COR-L47 (cell line): ENCODE measurements at regions not wholly inside any gene's neighbourhood (a gene's known extent, or its start where the extent isn't known, plus 50 kb on each side); places are given as distances from the start of the nearest gene placed in this dataset.

Source experiments
- DNase-seq: peaks from one replicate; lab custom pipeline; 2025; lab: John Stamatoyannopoulos, UW

DNA sequence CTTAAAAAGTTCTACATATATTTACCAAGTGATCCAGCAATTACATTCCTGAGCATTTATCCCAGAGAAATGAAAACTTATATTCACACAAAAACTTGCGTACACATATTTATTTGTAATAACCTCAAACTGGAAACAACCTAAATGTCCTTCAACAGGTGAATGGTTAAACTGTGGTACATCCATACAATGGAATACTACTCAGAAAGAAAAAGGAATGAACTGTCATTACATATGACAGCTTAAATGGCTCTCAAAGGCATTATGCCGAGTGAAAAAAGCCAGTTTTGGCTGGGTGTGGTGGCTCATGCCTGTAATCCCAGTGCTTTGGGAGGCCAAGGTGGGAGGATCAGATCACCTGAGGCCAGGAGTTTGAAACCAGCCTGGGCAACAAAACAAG is 79.1 kb upstream of the DYNC1I2 start:
- no peak for DNase-seq

DNA sequence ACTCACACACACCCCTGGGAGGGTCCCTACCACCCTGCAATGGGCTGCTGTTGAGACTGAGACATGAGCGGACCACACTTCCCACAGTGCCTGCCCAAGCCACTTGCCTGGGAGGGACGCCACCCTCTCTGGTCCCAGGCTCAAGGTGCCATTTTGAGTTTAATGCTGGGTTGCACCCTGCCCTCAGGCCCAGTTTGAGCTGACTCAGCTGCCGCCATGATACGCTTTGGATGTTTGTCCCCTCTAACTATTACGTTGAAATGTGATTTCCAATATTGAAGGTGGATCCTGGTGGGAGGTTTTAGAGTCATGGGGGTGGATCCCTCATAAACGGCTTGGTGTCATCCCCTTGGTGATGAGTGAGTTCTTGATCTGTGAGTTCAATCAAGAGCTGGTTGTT is 76.4 kb upstream of the DYNC1I2 start:
- no peak for DNase-seq

DNA sequence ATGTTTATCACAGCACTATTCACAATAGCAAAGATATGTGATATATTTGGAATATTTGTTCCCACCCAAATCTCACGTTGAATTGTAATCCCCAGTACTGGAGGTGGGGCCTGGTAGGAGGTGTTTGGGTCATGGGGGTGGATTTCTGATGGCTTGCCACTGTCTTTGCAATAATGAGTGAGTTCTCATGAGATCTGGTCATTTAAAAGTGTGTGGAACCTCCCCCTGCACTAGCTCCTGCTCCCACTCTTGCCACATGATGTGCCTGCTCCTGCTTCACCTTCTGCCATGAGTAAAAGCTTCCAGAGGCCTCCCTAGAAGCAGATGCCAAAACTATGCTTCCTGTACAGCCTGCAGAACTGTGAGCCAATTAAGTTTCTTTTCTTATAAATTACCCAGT is 72.2 kb upstream of the DYNC1I2 start:
- no peak for DNase-seq

DNA sequence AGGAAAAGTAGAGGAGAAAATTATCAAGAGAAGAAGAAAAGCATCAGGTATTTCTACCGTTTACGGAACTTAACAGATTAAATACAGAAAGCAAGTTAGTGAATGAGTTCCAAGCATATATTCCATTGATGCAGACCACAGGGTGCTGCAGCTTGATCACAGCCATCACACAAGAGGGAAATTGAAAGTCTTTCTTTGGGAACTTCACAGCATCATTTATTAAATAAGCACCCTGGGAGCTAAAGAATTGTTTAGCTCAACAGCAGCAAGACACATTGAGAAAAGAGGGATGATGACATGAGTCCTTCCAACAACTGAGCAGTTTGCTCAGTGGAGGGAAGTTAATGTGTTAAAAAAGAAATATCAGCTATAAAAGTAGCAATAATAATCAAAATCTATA is 69.3 kb upstream of the DYNC1I2 start:
- DNase-seq = no peak

DNA sequence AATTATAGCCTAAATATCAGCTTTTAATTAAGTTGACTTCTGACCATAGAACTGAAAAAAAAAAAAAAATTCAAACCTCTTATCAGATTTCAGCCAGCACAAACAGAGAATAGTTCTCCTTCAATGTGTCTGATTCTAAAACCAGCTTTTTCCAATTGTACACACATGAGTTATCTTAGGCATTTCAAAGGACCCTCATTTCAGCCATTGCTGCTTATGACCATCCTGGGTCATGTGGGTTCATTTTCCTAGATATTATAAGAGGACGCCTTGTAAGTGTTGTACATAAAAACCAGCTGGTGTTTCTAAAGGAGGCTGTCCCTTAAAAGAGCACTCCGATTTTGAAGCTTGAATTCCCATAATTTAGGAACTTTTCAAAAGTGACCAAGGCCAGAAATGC is 62.3 kb upstream of the DYNC1I2 start:
- DNase-seq = no peak

DNA sequence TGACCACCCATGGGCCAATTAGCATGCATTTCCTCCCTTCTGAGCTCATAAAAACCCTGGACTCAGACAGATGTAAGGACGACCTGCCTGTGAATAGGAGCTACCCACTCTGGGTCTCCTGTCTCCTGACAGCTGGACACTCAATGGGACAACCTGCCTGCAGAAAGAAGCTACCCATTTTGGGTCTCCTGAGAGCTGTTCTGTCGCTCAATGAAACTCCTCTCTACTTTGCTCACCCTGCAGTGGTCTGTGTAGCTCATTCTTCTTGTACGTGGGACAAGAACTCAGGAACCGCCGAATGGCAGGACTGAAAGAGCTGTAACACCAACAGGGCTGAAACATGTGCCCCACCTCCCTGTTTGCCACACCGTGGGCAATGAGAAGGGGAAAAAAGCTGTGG is 60.3 kb upstream of the DYNC1I2 start:
- no peak for DNase-seq

DNA sequence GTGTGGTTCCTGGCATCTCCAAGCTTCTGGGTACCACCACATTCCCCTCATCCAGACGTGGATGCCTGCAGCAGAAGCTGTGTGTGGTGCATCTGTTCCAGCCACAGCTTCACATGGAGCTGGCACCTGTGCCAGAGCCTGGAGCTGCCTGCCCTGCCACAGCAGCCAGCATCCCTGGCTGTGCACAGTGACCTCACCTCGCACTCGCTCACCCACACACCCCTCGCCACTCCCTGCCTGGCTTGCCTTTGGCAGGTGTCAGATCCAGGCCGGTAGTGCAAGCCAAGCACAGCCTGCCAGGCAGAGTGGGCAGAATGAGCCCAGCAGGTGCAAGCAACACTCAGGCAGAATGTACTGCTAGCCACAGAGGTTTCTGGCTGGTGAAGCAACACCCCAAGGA is 59.9 kb upstream of the DYNC1I2 start:
- no peak for DNase-seq

DNA sequence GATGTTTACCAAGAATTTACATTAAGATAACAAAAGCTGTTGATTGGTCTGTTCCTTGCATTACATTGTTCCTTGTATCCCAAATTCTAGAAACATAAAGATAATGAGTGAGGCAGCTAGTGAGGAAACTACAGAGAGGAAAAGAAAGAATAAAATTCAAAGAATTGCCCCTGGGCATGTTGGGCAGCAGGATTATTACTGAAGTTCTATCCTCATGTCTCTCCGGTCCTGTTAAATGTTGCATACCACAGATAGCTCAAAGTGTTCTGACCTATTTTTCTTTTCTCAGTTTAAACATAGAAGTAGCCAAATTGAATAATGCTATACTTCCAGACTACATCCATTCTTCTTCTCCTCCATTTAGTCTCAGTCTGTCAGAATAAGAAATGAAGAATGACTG is 58.2 kb upstream of the DYNC1I2 start:
- DNase-seq = no peak

DNA sequence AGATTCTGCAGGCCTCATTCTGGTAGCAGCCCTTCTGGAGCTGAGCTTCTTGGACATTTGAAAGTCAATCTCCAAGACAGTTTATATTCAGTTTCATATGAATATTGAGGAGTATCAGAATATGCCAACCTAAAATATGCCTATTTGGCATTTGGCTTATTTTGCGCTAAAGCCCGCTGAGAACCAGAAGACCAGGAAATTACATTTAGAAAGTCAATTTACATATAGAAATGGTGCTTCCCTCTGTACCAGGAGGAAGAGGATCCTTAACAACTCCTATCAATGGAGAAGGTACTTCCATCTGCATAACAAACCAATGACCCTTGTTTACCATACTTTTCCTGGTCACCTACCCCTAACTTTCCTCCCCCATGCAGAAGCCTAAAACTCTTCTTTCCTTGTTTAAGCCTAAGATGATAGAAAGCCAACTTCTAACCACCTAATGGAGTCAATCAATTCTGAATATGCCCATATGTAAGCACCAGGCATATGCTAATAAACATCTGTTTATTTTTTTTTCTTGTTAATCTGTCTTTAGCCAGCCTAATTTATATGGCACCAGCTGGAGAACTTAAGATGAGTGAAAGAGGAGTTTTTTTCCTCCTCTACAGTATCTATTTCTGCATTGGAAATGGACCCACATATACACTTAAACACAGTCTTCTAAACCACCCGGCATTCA is 57.0 kb upstream of the DYNC1I2 start:
- DNase-seq = no peak

DNA sequence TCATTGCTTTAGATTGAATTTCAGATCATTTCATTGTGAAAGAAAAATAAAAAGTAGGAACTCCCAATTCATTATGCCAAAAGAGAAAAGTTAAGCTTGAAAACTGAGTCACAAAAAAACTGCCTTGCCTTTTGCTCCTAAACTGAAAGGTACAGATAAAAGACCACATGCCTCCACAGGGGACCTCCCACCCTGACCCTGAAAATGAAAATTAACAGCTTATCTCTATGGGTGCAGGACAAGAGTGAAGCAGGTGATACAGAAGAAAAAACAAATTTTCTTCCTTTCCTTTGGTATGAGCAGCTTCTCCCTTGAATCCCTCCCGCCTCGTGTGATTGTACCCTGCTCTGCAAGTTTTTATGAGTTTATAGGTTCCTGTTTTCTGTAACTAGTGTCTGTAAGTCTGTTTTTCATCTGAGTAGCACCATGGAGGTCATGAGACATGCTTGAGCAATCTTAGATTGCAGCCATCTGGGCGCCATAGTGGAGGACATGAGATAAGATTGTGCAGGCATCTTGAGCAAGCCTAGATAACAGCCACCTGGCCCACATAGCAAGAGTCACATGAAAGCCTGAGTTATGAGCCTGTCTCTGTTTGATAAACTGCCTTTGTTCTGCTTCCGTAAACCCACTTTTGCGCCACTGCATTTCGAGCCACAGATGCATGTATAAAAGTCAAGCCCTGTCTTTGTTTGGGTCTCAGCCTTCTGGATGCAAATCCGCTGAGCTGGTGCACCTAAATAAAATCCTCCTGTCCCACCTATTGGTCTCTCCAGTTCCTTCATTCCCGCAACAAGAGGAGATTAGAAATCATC is 56.2 kb upstream of the DYNC1I2 start:
- peak; percentile 3 for DNase-seq
